NCI-H2107 treated with DMSO at 0.1 percent for 48 hours (cell line): ENCODE measurements at regions not wholly inside any gene's neighbourhood (a gene's known extent, or its start where the extent isn't known, plus 50 kb on each side); places are given as distances from the start of the nearest gene placed in this dataset.
"Not testable (repeated sequence)": the region's sequence is repeated elsewhere in the genome, so short reads cannot be mapped to it uniquely, and the experiment has no call there.

Experiments used
- DNase-seq: peaks from one replicate; lab custom pipeline; 2025; ENCODE audit not compliant: unreplicated experiment; lab: John Stamatoyannopoulos, UW

- DNase-seq: peak; percentile 97
Measured at GRCh38 chr11:16605894-16606783, 132.3 kb upstream of the C11orf58 start.

DNA sequence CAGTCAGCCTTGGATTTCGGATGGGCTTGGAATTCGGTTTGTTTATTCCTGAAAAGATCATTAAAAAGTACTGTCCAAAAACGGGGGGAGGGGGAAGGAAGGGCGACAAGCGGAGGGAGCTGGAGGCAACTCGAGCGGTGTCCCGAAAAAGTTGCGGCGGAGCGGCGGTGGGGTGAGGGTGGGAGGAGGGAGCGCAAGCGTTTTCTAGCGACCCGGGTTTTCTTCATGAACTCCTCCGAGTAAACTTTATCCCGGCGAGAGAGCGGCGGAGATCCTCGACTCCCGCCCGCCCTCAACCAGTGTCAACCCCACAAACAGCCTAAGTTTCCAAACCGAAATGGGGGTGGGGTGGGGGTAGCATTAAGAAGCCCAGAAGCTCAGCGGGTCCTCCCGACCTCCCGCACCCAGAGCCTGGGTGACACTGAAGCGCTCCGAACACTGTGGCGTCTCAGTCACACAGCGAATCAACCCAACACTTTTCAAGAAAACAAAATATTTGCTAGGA lies 133.0 kb upstream of the C11orf58 start:
- DNase-seq: no peak

GRCh38 chr11:16604794-16605388 lies 133.6 kb upstream of the C11orf58 start:
- no peak for DNase-seq

GRCh38 chr11:16603890-16604793 lies 134.3 kb upstream of the C11orf58 start:
- DNase-seq: no peak

- peak; percentile 53 for DNase-seq
Measured at GRCh38 chr11:16603245-16603644, 135.2 kb upstream of the C11orf58 start.

DNA sequence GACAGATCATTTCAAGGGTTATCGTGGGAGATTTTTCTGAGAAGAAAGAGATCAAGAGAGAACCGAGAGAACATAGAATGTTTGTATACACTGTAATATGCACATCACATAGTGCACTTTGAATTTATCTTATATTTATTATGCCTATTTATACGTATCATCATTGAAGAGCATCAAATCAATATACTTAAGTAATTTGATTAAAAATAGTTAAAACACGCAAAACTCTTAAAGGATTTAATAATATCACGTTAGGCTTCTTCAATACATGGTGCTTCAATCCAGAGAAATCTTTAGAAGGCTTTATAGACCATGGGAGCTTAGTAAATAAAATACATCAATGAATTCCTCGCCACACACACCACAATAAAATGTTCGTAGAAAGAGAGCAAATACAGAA lies 139.5 kb upstream of the C11orf58 start:
- no peak for DNase-seq

DNA sequence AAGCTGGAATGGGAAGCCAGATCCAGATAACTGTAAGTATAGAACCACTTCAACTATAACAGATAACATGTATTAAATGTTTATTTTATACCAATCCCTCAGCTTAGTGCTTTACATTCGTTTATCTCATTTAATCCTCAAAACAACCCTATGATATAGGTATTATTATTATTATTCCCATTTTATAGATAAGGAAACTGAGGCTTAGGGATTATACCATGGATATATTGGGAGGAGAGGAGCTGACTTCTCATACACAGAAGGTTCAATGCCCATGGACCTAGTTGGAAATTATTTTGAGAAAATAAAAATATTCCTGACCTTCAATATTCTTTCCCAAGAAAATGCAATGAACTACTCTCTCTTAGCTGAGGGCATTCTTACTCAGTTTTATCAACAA lies 140.4 kb upstream of the C11orf58 start:
- DNase-seq: no peak

DNA sequence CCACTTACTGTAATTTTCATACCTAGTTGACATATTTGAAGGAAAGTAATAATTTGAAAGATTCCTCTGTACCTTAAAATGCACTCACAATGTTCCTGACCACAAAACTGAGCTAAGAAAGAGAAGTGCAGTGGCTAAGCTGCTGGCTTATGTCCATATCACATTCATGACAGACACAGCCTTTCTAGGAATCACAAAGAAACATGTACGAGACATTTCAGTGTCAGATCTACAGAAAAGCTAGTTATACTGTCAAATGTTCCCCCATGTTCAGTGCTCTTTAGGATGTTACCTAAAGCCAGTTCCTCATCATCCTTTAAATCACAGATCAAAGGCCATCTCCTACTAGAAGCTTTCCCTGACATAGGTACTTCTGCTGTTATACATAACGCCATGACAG lies 142.2 kb upstream of the C11orf58 start:
- DNase-seq: no peak

DNA sequence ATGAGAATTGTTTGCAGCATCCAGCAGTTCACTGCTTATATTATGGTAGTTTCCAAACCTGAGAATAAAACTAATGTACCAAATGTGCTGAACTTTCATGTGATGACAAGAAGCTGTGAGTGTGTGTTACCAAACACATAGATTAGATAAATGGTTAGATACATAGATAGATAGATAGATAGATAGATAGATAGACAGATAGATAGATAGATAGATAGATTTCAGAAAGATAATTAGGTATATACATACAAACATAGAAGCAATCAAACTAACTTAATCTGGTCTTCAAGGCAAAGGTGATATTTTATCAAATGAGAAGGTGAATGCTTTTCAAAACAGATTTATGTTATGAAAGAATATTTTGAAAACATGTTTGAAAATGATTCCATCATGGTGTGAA lies 147.3 kb upstream of the C11orf58 start:
- DNase-seq: no peak

DNA sequence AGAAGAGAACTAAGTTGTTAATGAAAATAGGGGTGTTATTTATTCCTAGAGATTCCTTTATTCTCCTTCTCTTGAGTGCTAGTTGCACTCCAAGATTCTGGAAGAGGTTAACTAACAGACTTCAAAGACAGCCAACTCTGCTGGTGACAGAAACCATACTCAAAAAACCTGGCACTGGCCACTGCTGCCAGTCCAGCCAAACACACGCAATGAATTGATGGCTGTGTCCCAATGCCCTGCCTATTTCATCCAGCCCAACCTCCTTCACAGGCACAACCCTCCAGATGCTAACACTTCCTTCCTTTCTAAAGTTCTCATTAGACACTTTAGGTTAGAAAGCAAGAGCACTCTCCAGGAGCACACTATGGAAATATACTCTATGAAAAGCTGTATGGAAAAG lies 150.8 kb upstream of the C11orf58 start:
- no peak for DNase-seq

- no peak for DNase-seq
Measured at GRCh38 chr11:16584569-16584968, 153.9 kb upstream of the C11orf58 start.

DNA sequence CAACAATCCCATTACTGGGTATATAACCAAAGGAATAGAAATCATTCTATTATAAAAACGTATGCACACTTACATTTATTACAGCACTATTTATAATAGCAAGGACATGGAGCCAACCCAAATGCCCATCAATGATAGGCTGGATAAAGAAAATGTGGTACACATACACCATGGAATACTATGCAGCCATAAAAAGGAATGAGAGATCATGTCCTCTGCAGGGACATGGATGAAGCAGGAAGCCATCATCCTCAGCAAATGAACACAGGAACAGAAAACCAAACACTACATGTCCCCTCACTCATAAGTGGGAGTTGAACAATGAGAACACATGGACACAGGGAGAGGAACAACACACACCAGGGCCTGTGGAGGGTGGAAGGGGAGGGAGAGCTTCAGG lies 157.4 kb upstream of the C11orf58 start:
- DNase-seq: not testable (repeated sequence)

DNA sequence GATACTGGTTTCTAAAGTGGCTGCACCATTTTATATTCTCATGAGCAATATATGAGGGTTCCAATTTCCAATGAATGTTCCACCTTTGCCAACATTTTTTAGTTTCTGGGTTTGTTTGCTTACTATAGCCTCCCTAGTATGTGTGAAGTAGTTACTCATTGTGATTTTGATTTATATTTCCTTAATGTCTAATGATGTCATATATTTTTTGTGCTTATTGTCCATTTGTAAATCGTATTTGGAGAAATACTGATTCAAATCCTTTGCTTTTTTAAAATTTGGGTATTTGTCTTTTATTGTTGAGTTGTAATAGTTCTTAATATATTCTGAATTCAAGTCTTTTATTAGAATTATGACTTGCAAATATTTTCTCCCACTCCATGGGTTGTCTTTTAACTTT lies 161.0 kb upstream of the C11orf58 start:
- DNase-seq: no peak

GRCh38 chr11:16574889-16575288 lies 163.6 kb upstream of the C11orf58 start:
- not testable (repeated sequence) for DNase-seq

GRCh38 chr11:16572945-16573344 lies 165.5 kb upstream of the C11orf58 start:
- DNase-seq: peak; percentile 66

- no peak for DNase-seq
Measured at GRCh38 chr11:16561150-16561549, 177.3 kb upstream of the C11orf58 start.

DNA sequence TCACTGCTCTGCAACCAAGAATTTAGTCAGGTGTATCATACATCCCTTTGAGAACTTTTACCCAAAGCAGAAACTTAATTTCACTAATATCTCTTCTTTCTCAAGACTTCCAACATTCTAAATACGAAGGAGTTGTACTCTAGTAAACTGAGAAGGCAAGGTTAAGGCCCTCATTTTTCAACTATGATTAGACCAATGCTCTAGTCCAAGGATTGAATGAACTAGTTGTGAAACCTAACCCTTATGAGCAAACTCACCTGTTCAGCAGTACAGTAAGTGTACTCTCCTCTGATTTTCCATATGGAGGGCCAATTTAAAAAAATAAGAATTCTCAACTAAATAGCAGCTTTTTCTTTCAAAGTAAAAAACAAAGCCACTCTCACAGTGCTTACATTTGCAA lies 180.0 kb upstream of the C11orf58 start:
- DNase-seq: no peak

DNA sequence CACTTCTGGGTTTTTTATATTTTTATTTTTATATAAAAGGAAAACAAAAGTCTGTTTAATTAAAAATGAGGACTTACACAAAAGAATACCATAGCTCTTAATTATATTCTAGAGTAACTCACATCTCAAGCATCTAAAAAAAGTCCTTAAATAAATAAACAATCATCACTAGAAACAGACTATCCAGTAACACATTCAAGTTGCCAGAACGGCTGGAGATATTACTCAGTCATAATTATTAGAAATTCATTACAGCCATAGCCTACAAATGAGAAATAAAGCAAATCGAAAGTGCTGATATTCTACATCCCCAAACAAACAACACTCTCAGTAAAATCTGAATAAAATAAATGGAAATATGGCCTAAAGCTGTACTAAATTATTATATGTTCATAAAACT lies 182.5 kb upstream of the C11orf58 start:
- no peak for DNase-seq

GRCh38 chr11:16554361-16554760 lies 184.1 kb upstream of the C11orf58 start:
- no peak for DNase-seq

DNA sequence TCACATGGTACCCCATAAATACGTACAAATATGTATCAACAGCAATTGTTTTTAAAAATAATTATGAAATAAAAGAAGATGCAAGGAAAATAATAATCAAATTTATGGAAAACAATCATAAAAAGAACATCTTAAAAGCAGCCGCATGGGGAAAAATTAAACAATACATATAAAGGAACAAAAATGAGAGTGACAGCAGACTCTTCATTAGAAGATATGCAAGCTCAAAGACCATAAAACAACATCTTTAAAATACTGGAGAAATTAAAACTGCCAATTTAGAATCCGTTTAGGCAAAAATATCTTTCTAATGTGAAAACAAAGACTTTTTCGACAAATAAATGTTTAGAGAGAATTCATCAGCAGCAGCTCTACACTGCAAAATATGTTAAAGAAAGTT lies 190.6 kb upstream of the C11orf58 start:
- no peak for DNase-seq

GRCh38 chr11:16543642-16544041 lies 187.3 kb upstream of the SOX6 start:
- DNase-seq: no peak
